Hepatic stellate cell (primary cell): ENCODE measurements at regions not wholly inside any gene's neighbourhood (a gene's known extent, or its start where the extent isn't known, plus 50 kb on each side); places are given as distances from the start of the nearest gene placed in this dataset.
"Not testable (repeated sequence)": the region's sequence is repeated elsewhere in the genome, so short reads cannot be mapped to it uniquely, and the experiment has no call there.

Experiments
- DNase-seq: peaks from one replicate; pipeline ENCODE4 v3.0.0; 2011; ENCODE audit warnings: low spot score

DNA sequence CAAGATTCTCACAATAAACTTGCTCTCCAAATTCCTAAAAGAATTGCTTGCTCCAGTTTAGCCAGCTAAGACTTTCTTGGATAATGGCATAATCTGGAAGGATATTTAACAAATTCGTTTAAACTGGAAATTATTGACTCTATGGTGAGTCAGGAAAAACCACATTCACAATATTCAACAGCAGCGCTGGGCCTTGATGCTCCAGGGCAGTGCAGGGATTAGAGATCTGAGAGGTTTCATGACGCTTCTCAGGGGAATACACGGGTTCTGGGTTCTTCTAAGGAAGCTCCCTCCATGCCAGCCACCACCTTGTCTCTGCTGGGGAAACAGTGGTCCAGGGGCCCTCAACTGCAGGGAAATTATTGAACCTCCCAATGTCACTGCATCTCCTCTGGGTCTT, 123.3 kb upstream of the FAM20C start:
- not testable (repeated sequence) for DNase-seq

DNA sequence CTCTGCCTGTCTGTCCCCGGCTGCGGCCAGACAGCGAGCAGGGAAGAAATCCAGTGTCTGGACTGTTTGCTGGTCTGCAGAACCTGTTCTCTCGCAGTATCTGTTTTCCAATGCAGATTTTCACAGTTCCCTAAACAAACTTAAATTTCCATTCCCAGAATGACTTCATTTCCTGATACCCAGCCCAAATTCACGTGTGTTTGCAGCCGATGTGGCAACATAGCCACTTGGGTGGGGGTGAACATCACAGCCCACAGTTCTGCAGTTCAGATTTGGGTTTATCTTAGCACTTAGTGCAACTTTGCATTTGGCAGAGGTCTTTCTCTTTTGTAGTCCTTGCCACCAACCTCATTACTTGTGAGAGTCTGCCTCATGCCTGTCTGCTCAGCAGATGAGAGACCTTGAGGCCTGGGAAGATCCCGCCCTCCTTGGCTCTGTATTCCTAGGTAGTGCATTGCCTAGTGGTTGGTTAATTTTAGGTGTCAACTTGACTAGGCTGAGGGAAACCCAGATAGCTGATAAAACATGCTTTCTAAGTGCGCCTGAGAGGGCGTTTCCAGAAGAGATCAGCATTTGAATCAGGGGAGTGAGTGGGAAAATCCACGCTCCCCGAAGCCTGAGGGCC, 122.8 kb upstream of the FAM20C start:
- DNase-seq, result not testable (repeated sequence)

- DNase-seq, result not testable (repeated sequence)
Observed at GRCh38 chr7:70207-70606, 122.2 kb upstream of the FAM20C start.

DNA sequence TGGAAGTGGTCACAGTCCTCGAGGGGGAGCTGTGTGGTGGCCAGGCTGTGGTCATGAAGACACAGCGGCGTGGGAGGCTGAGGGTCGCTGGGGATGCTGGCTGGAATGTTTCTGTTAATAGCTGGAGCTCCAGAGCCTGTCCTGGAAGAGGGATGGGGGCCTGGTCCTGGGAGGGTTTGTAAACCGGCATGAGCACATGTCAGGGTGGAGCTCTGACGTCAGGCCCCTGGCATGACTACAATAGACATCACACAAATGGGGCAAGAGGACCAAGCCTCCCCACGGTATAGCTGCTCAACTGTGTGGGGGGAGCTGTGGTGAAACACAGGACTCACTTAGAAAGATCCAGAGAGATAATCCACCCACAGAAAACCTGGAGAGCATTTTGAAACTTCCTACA, 121.4 kb upstream of the FAM20C start:
- DNase-seq, result not testable (repeated sequence)

DNA sequence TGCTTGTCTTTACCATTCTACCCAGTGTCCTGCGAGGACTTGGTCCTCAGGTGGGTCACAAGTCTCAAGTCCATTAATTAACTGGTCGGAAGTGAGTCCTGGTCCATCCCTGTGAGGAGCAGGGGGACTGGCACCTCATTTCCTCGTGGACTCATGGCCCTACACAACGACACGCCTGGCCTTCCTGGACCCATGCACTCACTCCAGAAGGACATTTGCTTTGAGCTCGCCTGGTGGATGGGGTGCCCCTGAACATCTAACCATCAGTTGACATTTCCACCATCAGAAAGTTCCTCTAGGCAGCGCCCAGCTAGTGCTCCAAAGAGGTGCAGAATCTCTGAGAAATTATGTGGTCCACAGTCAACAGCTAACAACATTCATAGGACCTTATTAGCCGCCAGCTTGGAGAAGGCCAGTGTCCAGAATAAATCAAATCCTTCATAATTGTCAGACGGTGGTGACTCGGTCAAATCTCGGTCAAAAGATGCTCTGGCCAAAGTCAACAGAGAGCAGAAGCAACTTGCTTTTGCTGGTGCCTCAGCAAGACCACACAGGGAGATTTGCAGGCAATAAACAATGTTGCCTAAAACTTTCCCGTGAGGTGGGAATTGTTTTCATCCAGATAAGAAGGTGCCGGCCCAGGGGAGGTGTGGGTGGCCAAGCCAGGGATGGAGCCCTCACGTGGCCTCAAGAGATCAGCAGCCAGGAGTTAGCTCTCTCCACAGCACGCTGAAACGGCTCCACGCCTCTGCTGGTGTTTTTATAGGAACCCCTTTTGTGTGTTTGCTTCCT, 119.9 kb upstream of the FAM20C start:
- DNase-seq, result not testable (repeated sequence)

GRCh38 chr7:73058-73331, 119.4 kb upstream of the FAM20C start:
- DNase-seq, result not testable (repeated sequence)

DNA sequence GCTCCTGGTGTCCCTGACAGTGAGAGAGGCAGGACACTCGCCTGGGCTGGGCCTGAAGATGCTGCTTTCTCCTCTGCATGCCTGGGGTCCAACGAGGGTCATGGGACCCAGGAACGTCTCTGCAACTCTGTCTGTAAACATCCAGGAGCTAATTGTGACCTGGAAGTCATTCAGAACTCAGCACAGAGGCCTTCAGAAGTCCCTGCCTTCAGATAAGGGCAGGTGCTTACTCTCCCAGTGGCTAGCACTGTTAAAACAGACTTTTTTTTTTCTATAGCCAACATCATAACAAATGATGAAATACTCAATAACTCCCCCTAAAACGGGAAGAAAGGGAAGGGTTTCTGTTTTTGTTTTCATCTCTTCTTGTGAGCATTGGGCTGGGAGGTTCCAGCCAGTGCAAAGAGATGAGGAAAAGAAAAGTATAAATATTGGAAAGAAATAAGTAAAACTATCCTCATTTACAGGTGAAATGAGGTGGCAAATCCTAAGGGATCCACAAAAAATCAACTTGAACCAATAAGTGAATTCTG, 118.3 kb upstream of the FAM20C start:
- not testable (repeated sequence) for DNase-seq

DNA sequence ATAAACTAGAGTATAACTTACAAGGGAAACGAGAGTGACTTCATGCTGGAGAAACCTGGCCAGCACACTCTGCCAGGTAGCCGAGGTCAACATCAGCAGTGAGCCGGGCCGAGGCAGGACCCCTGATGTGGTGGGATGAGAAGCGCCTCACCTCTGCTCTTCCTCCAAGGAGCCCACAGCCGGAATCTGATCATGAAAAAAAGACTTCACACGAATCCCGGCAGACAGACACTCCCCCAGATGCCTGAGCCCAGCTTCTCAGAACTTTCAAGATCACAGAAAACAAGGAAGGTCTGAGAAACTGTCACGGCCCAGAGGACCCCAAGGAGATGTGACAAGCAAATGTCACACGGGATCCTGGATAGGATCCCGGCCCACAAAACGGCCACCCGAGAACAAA, 116.9 kb upstream of the FAM20C start:
- DNase-seq, result not testable (repeated sequence)

GRCh38 chr7:76202-76601, 116.2 kb upstream of the FAM20C start:
- DNase-seq, result not testable (repeated sequence)

- not testable (repeated sequence) for DNase-seq
Observed at GRCh38 chr7:76829-77395, 115.5 kb upstream of the FAM20C start.

DNA sequence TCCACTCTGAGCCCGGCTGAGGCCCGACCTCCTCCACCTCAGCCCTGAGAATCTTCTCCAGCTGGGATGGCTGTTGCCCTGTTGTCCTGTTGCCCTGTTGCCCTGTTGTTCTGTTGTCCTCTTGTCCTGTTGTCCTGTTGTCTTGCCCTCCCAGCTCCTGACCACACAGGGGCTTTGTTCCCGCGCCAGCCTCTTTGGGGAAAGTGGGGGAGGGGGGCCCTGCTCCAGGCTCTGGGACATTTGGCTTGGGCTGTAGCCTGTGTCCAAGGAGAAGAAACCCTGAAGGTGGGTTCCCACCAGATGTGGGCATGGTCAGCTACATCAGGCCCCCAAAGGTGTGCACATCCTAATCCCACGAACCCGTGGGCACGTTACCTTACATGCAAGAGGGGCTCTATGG, 113.5 kb upstream of the FAM20C start:
- not testable (repeated sequence) for DNase-seq

- not testable (repeated sequence) for DNase-seq
Observed at GRCh38 chr7:79400-80055, 112.8 kb upstream of the FAM20C start.

DNA sequence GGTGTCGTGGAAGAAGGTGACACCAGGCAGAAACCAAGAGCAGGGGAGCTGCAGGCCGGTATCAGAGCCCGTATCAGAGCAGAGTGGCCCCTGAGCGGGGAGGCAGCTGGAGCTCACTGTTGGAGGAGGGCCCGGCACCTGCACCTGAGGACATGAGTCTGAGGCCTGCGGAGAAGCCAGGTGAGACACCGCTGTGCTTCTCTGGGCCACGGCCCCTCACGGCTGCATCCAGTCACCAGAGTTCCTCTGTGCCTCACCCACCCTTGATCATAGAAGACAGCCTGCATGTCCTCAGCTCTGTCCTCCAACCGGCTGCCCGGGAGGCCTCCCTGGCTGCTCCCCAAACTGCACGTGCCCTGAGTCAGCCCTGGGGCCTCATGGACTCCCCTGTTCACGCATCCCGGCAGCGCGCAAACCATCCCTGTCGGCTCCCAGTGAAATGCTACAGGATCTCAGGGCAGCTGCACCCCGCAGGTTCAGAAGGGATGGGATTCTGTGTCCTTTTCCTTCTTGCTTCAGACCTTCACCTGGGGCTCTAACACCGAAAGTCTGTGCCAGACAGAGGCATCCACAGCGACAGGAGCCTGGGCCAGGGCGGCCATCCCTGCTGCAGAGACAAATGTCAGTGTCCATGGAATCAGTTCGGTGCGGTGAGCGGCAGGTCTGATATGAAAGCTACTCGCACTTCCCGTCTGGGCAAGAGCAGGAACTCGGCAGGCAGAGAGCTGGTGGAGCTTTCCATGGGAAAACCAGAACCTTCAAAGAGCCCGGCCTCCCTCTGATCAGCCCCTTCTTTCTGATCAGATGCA, 111.9 kb upstream of the FAM20C start:
- DNase-seq, result no peak

GRCh38 chr7:81068-81925, 111.1 kb upstream of the FAM20C start:
- no peak for DNase-seq

DNA sequence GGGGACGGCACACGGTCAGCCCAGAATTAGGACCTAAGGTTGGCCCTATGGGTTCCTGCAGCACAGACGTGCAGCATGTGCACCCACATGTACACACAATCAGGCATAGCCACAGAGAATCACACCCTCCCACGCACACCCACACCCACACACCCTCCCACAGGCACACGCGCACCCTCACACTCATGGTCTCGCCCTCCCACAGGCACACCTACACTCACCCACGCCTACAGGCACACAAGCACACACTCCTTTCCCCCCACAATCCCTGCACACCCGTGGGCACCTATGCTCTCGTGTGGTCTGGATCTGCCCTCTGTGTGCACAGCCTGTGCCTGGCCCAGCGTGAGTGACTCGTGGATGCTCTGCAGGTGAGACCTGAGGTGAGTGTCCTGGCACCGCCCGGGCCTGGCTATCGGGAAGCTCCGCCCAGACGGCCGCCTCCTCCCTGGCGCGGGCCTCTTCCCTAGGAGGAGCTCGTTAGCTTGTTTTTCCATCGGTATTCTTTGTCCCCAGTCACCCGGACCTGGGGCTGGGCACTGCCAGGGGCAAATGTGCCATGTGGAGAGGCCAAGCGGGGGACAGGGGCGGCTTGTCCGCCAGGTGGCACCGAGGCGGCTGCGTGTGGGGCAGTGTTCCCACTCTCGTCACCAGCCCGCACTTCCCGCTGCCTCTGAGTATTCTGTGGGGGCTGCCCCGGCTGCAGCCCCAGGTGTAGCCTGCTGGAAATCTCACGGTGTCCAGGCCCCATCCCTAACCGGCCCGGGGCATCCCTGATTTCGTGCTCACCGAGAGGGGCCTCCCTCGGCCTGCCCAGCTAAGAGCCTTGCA, 110.2 kb upstream of the FAM20C start:
- DNase-seq, result no peak

- no peak for DNase-seq
Observed at GRCh38 chr7:82757-83155, 109.6 kb upstream of the FAM20C start.

GRCh38 chr7:83441-83840, 108.9 kb upstream of the FAM20C start:
- no peak for DNase-seq

GRCh38 chr7:83861-84632, 108.3 kb upstream of the FAM20C start:
- DNase-seq, result no peak

DNA sequence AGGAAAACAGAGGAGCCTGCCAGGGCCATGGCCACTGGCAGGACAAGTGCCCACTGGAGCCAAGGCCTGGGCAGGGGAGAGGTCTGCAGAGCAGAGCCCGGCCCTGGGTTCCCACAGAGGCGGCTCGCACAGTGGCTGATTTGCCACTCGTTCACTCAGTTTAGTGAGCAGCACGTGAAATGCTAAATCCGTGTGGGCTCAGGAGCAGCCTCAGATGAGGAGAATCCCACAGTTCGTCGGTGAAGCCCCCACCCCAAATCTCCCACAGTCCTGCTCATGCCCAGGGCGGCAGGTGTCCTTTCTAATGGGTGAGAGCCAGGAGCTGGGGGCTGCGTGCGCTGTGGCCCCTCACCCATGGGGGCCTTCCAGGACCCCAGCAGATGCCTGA, 107.7 kb upstream of the FAM20C start:
- no peak for DNase-seq
